GM23338 (cell line): ENCODE measurements at regions not wholly inside any gene's neighbourhood (a gene's known extent, or its start where the extent isn't known, plus 50 kb on each side); places are given as distances from the start of the nearest gene placed in this dataset.

Source experiments
- CREB1 ChIP-seq: fragments of 250-450 bp; sonication (Bioruptor Pico); IDR thresholded peaks from 2 replicates; pipeline ENCODE4 v1.5.0; 2020; ENCODE audit warnings: low read depth, mild to moderate bottlenecking, moderate library complexity
- CTCF ChIP-seq, 2 experiments: fragments of 200-600 bp in 1 of 2; sonication (generic) in 1 of 2; conservative IDR thresholded peaks; 2 replicates each; pipeline versions ENCODE4 v1.5.1 to v1.6.1; 2016 to 2017; ENCODE audit warnings: antibody characterized with exemption in 2 of 2, low read depth in 2 of 2, mild to moderate bottlenecking in 2 of 2, moderate library complexity in 1 of 2
- ETS1 ChIP-seq: IDR thresholded peaks from 2 replicates; pipeline ENCODE4 v1.6.1; 2016; ENCODE audit warnings: antibody characterized with exemption
- EZH2 ChIP-seq: fragments of 200-600 bp; sonication (generic); IDR thresholded peaks from one replicate; pipeline ENCODE4 v1.8.0; 2017; ENCODE audit warnings: antibody characterized with exemption, mild to moderate bottlenecking, low read depth; ENCODE audit not compliant: unreplicated experiment
- EZH2phosphoT487 ChIP-seq: fragments of 200-600 bp; sonication (generic); IDR thresholded peaks from one replicate; pipeline ENCODE4 v1.8.1; 2018; ENCODE audit warnings: antibody characterized with exemption; ENCODE audit not compliant: unreplicated experiment
- JUNB ChIP-seq: IDR thresholded peaks from one replicate; pipeline ENCODE4 v1.6.1; 2016; ENCODE audit warnings: antibody characterized with exemption; ENCODE audit not compliant: unreplicated experiment
- POLR2AphosphoS5 ChIP-seq: IDR thresholded peaks from 2 replicates; pipeline ENCODE4 v1.6.1; 2016; ENCODE audit warnings: antibody characterized with exemption, low read depth
- REST ChIP-seq: IDR thresholded peaks from one replicate; pipeline ENCODE4 v1.6.1; 2018; ENCODE audit warnings: antibody characterized with exemption; ENCODE audit not compliant: unreplicated experiment
- ZNF331 ChIP-seq: fragments of 250-450 bp; sonication (Bioruptor Pico); IDR thresholded peaks from 2 replicates; pipeline ENCODE4 v1.5.0; 2020; ENCODE audit warnings: low read depth, mild to moderate bottlenecking, moderate library complexity
- ZNF462 ChIP-seq: fragments of 250-450 bp; sonication (Bioruptor Pico); IDR thresholded peaks from 2 replicates; pipeline ENCODE4 v1.5.0; 2020; ENCODE audit warnings: mild to moderate bottlenecking, moderate library complexity

GRCh38 chr3:76841747-76842146 lies 198.2 kb upstream of the ROBO2 start:
- TF ChIP-seq CREB1 (CRISPR knock-in tag) = no peak
- TF ChIP-seq POLR2AphosphoS5 = no peak
- TF ChIP-seq CTCF (conservative IDR thresholded peaks at IDR 0.05; ENCODE audit: low read depth in 2 of 2) = no peak
- TF ChIP-seq EZH2phosphoT487 = no peak
- no peak for TF ChIP-seq ZNF331 (CRISPR knock-in tag)
- no peak for TF ChIP-seq EZH2
- no peak for TF ChIP-seq JUNB
- TF ChIP-seq REST = no peak
- no peak for TF ChIP-seq ETS1
- no peak for TF ChIP-seq ZNF462 (CRISPR knock-in tag)
